Iris pigment epithelial cell (primary cell): ENCODE measurements at regions not wholly inside any gene's neighbourhood (a gene's known extent, or its start where the extent isn't known, plus 50 kb on each side); places are given as distances from the start of the nearest gene placed in this dataset.
"Not testable (repeated sequence)": the region's sequence is repeated elsewhere in the genome, so short reads cannot be mapped to it uniquely, and the experiment has no call there.

Source experiments
- DNase-seq: peaks from one replicate; pipeline ENCODE4 v3.0.0-alpha.2; 2011; ENCODE audit warnings: low read depth

- DNase-seq = peak; percentile 39
Observed at GRCh38 chr21:35201799-35202198, 152.7 kb upstream of the RUNX1 start.

GRCh38 chr21:35201288-35201687, 152.2 kb upstream of the RUNX1 start:
- DNase-seq = no peak

GRCh38 chr21:35199733-35200015, 150.6 kb upstream of the RUNX1 start:
- DNase-seq = no peak

GRCh38 chr21:35198982-35199732, 150.1 kb upstream of the RUNX1 start:
- no peak for DNase-seq

- peak; percentile 39 for DNase-seq
Observed at GRCh38 chr21:35198565-35198964, 149.5 kb upstream of the RUNX1 start.

- peak; percentile 95 for DNase-seq
Observed at GRCh38 chr21:35197992-35198431, 148.9 kb upstream of the RUNX1 start.

GRCh38 chr21:35197191-35197590, 148.1 kb upstream of the RUNX1 start:
- DNase-seq = peak; percentile 67

GRCh38 chr21:35196128-35196527, 147.0 kb upstream of the RUNX1 start:
- DNase-seq = no peak

- peak; percentile 39 for DNase-seq
Observed at GRCh38 chr21:35195232-35195631, 146.1 kb upstream of the RUNX1 start.

GRCh38 chr21:35191754-35192153, 142.7 kb upstream of the RUNX1 start:
- DNase-seq = no peak

- no peak for DNase-seq
Observed at GRCh38 chr21:35191128-35191527, 142.0 kb upstream of the RUNX1 start.

- DNase-seq = peak; percentile 82
Observed at GRCh38 chr21:35190201-35190701, 141.1 kb upstream of the RUNX1 start.

- peak; percentile 94 for DNase-seq
Observed at GRCh38 chr21:35189077-35189863, 140.2 kb upstream of the RUNX1 start.

GRCh38 chr21:35183389-35183788, 134.3 kb upstream of the RUNX1 start:
- not testable (repeated sequence) for DNase-seq

- peak; percentile 89 for DNase-seq
Observed at GRCh38 chr21:35179990-35180540, 131.0 kb upstream of the RUNX1 start.

GRCh38 chr21:35178827-35179226, 129.7 kb upstream of the RUNX1 start:
- no peak for DNase-seq

GRCh38 chr21:35178098-35178497, 129.0 kb upstream of the RUNX1 start:
- DNase-seq = no peak

- DNase-seq = no peak
Observed at GRCh38 chr21:35172231-35172630, 123.1 kb upstream of the RUNX1 start.

- DNase-seq = no peak
Observed at GRCh38 chr21:35171385-35171784, 122.3 kb upstream of the RUNX1 start.

- no peak for DNase-seq
Observed at GRCh38 chr21:35170818-35171217, 121.7 kb upstream of the RUNX1 start.

GRCh38 chr21:35170244-35170643, 121.1 kb upstream of the RUNX1 start:
- no peak for DNase-seq

GRCh38 chr21:35169574-35169973, 120.5 kb upstream of the RUNX1 start:
- DNase-seq = no peak

GRCh38 chr21:35168735-35169134, 119.6 kb upstream of the RUNX1 start:
- DNase-seq = no peak
